GM21526 (cell line): ENCODE measurements at regions not wholly inside any gene's neighbourhood (a gene's known extent, or its start where the extent isn't known, plus 50 kb on each side); places are given as distances from the start of the nearest gene placed in this dataset.
A peak's percentile ranks its signal among the peaks of the same experiment; 100 is the strongest.
"Not testable (repeated sequence)": the region's sequence is repeated elsewhere in the genome, so short reads cannot be mapped to it uniquely, and the experiment has no call there.

Experiments
- ATAC-seq: cut with Tn5 transposase; IDR thresholded peaks from one replicate; pipeline ENCODE4 v1.9.1; 2021; ENCODE audit warnings: moderate library complexity; ENCODE audit not compliant: unreplicated experiment, low FRiP score

GRCh38 chr11:19420868-19421533, 180.3 kb upstream of the E2F8 start:
- ATAC-seq = no peak

- ATAC-seq = no peak
These were observed 179.1 kb upstream of the E2F8 start for GRCh38 chr11:19419808-19420207.

GRCh38 chr11:19419021-19419750, 178.4 kb upstream of the E2F8 start:
- ATAC-seq = no peak

DNA sequence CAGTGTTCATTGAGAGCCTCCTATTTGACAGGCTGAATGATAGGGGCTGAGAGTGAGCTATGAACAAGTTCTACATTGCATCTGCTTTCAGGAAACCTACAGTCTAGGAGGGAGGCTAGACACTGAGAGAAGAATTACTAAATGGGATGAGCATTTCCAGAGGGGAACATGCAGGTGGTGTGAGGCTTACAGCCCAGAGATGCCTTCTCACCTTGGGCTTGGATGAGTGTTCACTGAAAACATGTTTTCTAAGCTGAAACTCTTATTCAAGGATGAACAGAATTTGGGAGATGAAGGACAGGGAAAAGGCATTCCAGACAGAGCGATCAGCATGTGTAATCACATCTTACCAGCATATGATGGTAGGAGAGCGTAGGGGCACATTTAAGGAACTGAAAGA, 177.5 kb upstream of the E2F8 start:
- ATAC-seq = no peak

DNA sequence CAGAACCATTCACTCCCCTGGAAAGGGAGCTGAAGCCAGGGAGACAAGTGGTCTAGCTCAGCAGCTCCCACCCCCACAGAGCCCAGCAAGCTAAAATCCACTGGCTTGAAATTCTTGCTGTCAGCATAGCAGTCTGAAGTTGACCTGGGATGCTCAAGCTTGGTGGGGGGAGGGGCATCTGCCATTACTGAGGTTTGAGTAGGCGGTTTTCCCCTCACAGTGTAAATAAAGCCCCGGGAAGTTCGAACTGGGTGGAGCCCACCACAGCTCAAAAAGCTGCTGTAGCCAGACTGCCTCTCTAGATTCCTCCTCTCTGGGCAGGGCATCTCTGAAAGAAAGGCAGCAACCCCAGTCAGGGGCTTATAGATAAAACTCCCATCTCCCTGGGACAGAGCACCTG, 171.3 kb upstream of the E2F8 start:
- ATAC-seq = not testable (repeated sequence)

- peak; percentile 56 for ATAC-seq
These were observed 169.3 kb upstream of the E2F8 start for GRCh38 chr11:19410032-19410431.

- ATAC-seq = no peak
These were observed 168.6 kb upstream of the E2F8 start for GRCh38 chr11:19409307-19409706.

GRCh38 chr11:19407677-19408270, 167.0 kb upstream of the E2F8 start:
- ATAC-seq = no peak

- ATAC-seq = no peak
These were observed 165.2 kb upstream of the E2F8 start for GRCh38 chr11:19405966-19406365.

DNA sequence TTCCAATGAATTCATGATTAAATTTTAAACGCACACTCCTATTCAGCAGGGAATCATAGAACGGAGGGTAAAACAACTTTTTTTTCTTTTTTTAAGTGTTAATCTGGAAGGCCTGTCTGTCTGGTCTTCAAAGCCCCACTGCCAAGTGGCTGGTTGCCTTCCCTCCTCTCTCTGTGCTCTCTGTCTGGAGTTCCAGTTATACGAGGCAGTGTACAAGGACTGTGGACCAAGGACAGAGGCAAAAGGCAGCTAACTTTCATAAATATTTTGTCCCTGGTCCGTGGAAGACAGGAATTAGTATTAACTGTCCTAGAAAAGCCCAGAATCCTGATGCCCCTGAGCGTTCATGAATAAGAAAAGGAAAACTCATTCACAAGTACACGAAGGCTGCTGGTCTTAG, 164.0 kb upstream of the E2F8 start:
- ATAC-seq = no peak

DNA sequence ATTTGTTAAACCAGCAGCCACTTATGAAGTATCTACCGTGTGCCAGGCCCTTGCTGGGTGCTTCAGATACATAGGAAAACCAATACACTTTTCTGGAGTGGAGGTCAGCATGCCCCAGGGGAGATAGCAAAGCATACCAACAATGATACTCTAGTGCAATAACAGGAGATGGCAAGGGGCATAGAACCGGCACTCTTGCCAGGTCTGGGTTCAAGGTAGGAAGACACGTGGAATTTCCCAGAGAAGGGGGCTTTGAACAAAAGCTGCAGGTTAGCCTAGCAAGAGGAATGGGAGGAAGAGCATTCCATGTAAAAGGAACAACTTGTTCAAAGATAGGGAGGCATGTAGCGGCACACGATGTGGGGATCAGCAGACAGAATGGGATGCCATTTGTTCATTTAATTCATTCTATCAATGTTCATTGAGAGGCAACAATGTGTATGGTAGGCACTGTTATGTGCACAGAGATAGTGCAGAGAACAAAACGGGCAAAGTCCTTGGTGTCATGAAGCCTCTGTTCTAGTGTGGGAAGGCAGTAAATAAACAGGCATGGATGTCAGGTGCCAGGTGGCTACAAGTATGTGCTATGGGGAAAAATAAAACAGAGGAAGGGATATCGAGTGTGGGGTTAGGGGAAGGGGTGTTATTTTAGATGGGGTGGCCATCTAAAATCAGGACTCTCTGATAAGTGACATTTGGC, 162.6 kb upstream of the E2F8 start:
- ATAC-seq = no peak

DNA sequence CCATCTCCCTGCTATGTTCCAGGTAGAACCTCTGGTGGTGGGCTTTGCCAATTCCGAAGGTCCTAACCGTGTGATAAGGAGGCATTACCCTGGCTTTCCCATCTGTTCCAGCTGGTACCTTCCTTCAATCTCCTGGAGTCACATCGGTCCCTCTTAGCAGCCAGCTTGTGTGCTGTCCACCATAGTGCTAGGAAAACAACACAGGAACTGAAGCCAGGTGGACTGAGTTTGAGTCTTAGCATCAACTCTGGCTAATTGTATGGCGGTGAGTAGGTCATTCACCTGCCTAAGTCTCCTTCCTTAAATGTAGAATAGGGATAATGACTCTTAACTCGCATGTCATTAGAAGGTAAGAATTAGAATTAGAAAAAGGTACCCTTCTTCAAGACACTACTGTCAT, 159.6 kb upstream of the E2F8 start:
- ATAC-seq = no peak

DNA sequence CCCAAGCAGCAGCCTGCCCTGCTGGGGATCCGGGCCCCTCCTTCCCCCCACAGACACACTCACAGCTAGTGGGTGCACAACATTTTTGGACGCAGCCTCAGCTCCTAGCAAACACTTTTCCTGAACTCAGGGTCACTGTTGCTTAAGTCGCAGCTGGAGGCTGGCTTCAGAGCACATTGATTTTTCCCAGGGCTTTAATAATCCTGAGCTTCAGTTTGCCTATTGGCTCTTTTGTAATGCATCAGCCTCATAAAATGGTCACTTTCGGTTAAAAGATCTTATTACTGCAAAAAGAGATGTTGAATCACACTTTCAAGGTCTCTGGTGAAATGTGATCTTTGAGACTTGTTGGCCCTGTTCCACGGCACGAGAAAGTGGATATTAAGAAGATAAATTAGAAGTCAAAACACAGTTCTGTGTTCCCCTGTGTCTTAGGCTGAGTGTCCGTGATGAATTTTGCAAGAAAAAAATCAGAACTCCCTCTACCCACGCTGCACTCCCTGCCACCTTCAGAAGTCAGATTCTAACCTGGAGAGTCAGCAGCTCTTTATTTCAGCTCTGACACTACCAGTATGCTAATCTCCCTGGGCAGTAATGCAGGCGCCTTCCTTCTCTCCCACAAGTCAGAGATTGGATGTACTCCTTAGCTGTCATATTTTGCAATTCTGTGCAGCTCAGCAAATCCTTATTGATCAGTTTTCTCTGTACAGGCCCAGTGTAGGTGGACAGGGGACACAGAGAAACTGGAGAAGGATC, 158.2 kb upstream of the E2F8 start:
- no peak for ATAC-seq

GRCh38 chr11:19398273-19398672, 157.5 kb upstream of the E2F8 start:
- ATAC-seq = no peak

GRCh38 chr11:19395050-19395449, 154.3 kb upstream of the E2F8 start:
- no peak for ATAC-seq

DNA sequence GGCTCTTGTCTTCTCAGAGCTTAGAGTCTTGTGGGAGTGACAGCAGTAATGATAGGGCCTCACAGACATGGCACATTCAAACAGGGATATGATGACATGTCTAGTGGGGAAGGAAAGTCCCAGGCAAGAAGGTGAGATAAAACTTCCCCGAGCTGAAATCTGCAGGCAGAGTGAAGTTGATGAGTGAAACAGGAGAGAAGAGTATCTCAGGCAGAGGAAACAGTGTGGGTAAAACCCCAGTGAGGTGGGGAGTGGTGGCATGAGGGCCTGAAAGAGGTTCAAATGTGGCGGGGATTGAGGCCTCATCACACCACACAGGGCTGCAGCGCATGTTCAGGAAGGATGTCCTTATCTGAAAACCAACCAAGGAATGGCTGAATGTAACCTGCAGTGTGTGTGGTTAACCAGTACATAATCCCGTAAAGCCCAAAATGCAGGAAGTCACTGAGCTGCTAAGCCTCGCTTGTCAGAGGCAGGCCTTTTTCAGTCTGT, 153.8 kb upstream of the E2F8 start:
- peak; percentile 45 for ATAC-seq

- no peak for ATAC-seq
These were observed 153.2 kb upstream of the E2F8 start for GRCh38 chr11:19393941-19394340.

DNA sequence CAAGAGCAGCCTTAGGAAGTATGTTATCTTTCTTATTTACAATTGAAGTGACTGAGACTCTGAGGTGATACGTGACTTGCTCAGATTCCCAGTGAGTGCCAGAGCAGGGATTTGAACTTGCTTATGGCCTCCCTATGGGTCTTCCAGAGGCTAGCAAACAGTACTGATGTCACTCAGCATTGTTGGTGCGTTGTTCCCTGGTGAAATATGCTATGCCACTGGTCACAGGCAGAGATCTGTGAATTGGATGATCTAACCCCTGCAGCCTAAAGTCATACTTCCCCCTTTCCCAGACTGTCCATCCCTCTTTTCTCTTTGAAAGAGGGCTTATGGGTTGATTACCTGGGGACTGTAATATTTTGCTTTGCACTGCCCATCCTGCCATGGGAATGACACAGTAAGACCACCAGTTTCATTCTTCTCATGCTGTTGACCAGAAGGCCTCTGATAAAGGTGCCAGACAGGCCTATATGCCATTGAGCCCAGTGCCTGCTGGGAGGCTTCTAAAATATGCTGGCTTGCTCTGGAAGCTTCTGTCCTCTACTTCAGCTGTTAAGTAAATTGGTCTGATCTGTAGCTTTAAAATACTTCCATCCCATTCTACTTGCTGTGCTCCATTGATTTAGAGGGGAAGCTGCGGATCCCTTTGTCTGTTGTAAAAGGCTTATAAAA, 152.2 kb upstream of the E2F8 start:
- no peak for ATAC-seq

- ATAC-seq = no peak
These were observed 151.6 kb upstream of the E2F8 start for GRCh38 chr11:19392321-19392720.

DNA sequence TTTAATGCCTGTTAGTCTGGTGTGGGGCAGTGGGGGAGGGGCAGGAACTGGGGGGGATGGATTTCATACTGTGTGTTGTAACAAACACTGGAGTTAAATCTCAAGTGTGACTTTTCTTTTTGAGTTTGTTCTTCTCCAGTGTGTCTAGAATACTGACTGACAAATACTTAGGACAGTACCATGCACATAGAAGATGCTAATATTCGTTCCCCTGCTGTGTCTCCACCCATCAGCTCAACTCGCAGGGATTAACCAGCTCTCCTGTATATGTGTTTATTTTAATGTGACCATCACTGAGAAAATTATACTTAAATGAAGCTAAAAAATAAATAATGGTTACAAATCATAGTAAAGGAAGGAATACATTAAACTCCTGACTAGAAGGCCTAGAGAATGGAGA, 150.9 kb upstream of the E2F8 start:
- no peak for ATAC-seq
